ENCODE measurements at regions not wholly inside any gene's neighbourhood (a gene's known extent, or its start where the extent isn't known, plus 50 kb on each side); places are given as distances from the start of the nearest gene placed in this dataset.

DNA sequence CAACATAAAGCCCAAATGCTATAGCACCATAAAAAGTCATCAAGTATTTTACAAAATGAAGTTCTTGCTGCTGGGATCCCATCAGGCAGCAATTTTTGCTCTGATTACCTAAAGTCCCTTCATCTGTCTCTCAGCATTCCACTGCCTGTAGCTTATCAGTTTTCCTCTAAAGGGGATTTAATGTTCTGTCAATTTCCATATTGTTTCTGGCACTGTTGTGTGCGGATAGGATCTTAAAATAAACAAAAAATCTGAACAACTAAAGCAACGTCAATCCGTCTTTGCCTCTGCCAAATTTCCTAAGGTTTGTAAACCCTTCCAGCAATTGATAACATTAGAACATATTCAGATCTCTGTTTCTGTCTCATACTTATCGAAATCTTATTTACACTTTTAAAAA is 1126.3 kb upstream of the RAG2 start (continued):
- TF ChIP-seq, protein P1, sequence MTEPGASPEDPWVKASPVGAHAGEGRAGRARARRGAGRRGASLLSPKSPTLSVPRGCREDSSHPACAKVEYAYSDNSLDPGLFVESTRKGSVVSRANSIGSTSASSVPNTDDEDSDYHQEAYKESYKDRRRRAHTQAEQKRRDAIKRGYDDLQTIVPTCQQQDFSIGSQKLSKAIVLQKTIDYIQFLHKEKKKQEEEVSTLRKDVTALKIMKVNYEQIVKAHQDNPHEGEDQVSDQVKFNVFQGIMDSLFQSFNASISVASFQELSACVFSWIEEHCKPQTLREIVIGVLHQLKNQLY (CRISPR knock-in tag; IDR thresholded peaks at IDR 0.05), result no peak
- TF ChIP-seq OVOL2 (CRISPR knock-in tag; IDR thresholded peaks at IDR 0.05; ENCODE audit: borderline replicate concordance) (no peak), NR3C1 (CRISPR knock-in tag; conservative IDR thresholded peaks at IDR 0.05; ENCODE audit: low read depth) (no peak), ZNF317 (CRISPR knock-in tag; IDR thresholded peaks at IDR 0.05; ENCODE audit: borderline replicate concordance, low read depth) (no peak), ZNF263 (CRISPR knock-in tag; IDR thresholded peaks at IDR 0.05; ENCODE audit: low read depth) (no peak), CREM (CRISPR knock-in tag; IDR thresholded peaks at IDR 0.05) (no peak)
- TF ChIP-seq, protein P2, sequence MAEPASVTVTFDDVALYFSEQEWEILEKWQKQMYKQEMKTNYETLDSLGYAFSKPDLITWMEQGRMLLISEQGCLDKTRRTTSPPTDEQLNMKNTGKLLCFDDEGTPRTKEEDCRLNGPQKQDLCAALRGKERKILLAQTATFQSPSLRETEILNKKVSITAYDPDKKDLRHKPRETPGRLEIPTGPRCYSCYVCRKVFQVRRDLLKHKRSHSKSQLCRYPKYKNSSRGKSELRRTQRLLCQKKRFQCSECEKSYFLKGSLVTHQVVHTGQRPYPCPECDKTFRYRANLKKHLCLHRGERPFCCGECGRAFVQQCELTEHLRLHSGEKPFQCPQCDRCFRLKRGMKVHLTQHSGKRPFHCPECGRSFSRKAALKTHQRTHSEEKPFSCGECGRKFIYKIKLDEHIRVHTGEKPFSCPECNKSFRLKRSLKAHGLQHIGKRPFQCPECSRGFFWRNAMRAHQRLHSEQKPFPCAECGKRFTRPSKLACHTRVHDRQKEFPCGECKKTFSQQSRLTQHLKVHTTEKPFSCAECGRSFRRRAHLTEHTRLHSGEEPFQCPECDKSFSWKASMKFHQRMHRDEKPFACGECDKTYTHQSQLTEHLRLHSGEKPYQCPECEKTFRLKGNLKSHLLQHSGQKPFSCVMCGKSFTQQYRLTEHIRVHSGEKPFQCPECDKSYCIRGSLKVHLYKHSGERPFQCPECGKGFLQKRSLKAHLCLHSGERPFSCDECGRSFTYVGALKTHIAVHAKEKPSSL (CRISPR knock-in tag; conservative IDR thresholded peaks at IDR 0.05), result no peak

DNA sequence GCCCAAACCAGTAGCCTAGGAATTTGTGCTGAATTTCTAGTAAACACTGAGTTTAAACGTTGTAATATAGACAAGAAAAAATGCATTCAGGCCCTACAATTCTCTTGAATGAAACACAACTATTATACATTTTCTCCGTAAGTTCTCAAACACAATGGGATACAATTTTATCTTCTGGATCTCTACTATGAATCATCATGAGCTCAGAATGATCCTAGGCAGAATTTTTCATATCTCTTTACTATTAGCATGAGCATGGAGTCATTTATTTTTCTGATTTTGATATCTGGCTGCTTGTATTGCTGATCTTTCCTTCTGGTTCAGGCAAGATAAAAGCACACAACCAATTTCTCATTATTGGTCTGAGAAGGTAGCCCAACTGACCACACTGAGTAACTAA is 1123.4 kb upstream of the RAG2 start:
- TF ChIP-seq, protein P3, sequence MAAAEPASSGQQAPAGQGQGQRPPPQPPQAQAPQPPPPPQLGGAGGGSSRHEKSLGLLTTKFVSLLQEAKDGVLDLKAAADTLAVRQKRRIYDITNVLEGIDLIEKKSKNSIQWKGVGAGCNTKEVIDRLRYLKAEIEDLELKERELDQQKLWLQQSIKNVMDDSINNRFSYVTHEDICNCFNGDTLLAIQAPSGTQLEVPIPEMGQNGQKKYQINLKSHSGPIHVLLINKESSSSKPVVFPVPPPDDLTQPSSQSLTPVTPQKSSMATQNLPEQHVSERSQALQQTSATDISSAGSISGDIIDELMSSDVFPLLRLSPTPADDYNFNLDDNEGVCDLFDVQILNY (CRISPR knock-in tag; IDR thresholded peaks at IDR 0.05), result no peak
- TF ChIP-seq, protein P4, sequence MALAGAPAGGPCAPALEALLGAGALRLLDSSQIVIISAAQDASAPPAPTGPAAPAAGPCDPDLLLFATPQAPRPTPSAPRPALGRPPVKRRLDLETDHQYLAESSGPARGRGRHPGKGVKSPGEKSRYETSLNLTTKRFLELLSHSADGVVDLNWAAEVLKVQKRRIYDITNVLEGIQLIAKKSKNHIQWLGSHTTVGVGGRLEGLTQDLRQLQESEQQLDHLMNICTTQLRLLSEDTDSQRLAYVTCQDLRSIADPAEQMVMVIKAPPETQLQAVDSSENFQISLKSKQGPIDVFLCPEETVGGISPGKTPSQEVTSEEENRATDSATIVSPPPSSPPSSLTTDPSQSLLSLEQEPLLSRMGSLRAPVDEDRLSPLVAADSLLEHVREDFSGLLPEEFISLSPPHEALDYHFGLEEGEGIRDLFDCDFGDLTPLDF (CRISPR knock-in tag; IDR thresholded peaks at IDR 0.05), result no peak
- TF ChIP-seq, protein P5, sequence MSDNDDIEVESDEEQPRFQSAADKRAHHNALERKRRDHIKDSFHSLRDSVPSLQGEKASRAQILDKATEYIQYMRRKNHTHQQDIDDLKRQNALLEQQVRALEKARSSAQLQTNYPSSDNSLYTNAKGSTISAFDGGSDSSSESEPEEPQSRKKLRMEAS (CRISPR knock-in tag; IDR thresholded peaks at IDR 0.05), result no peak
- TF ChIP-seq, protein P6, sequence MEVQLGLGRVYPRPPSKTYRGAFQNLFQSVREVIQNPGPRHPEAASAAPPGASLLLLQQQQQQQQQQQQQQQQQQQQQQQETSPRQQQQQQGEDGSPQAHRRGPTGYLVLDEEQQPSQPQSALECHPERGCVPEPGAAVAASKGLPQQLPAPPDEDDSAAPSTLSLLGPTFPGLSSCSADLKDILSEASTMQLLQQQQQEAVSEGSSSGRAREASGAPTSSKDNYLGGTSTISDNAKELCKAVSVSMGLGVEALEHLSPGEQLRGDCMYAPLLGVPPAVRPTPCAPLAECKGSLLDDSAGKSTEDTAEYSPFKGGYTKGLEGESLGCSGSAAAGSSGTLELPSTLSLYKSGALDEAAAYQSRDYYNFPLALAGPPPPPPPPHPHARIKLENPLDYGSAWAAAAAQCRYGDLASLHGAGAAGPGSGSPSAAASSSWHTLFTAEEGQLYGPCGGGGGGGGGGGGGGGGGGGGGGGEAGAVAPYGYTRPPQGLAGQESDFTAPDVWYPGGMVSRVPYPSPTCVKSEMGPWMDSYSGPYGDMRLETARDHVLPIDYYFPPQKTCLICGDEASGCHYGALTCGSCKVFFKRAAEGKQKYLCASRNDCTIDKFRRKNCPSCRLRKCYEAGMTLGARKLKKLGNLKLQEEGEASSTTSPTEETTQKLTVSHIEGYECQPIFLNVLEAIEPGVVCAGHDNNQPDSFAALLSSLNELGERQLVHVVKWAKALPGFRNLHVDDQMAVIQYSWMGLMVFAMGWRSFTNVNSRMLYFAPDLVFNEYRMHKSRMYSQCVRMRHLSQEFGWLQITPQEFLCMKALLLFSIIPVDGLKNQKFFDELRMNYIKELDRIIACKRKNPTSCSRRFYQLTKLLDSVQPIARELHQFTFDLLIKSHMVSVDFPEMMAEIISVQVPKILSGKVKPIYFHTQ (CRISPR knock-in tag; IDR thresholded peaks at IDR 0.05), result no peak
- no peak for ATAC-seq
- no peak for DNase-seq (ENCODE audit: low spot score)
- ChIA-PET CTCF (no interaction called here), POLR2A (no interaction called here)
- no peaks in the 10 kb centered on the region for H3K4me1 Mint-ChIP-seq
- H3K9me3 Mint-ChIP-seq, result peaks cover 71% of the 10 kb centered on the region
- H3K27me3 Mint-ChIP-seq (ENCODE audit: low read depth), result 0 out of 2 replicates have a peak, but pooled peaks cover 3% of the 10 kb centered on the region
- no peak overlapping the region for H3K27ac Mint-ChIP-seq
- H3K36me3 Mint-ChIP-seq, result peaks cover 46% of the 10 kb centered on the region
- no peak overlapping the region for H3K4me3 Mint-ChIP-seq

DNA sequence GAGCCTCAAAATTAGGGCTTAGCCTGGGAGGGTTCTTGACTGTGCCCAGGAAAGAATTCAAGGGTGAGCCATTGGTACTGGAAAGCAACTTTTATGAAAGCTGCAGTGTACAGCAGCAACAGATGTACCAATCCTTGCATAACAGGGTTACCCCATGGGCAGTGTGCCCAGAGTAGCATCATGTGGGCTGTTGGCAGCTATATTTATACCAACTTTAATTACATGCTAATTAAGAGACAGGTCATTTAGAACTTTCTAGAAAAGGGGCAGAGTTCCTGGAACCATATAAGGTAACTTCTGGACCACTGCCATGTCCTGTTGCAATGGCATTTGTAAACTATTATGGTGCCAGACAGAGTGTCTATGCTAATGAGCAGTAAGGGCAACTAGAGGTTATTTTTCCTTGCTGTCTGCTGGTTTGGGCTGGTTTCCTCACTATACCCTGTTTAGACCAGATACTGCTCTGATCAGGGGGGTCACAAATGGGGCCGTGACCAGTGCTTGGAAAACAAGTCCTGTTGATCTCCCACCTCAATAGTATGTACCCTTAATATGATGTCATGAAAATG is 1120.5 kb upstream of the RAG2 start:
- CTCF ChIA-PET, result no interaction called here
- Mint-ChIP-seq H3K9me3 (peaks cover 65% of the 10 kb centered on the region), H3K4me1 (no peaks in the 10 kb centered on the region), H3K4me3 (no peak overlapping the region), H3K36me3 (peaks cover 40% of the 10 kb centered on the region), H3K27me3 (ENCODE audit: low read depth) (0 out of 2 replicates have a peak, but pooled peaks cover 3% of the 10 kb centered on the region), H3K27ac (no peak overlapping the region)
- DNase-seq (ENCODE audit: low spot score) (no peak), ATAC-seq (no peak)
- POLR2A ChIA-PET, result no interaction called here
- TF ChIP-seq, protein P7, sequence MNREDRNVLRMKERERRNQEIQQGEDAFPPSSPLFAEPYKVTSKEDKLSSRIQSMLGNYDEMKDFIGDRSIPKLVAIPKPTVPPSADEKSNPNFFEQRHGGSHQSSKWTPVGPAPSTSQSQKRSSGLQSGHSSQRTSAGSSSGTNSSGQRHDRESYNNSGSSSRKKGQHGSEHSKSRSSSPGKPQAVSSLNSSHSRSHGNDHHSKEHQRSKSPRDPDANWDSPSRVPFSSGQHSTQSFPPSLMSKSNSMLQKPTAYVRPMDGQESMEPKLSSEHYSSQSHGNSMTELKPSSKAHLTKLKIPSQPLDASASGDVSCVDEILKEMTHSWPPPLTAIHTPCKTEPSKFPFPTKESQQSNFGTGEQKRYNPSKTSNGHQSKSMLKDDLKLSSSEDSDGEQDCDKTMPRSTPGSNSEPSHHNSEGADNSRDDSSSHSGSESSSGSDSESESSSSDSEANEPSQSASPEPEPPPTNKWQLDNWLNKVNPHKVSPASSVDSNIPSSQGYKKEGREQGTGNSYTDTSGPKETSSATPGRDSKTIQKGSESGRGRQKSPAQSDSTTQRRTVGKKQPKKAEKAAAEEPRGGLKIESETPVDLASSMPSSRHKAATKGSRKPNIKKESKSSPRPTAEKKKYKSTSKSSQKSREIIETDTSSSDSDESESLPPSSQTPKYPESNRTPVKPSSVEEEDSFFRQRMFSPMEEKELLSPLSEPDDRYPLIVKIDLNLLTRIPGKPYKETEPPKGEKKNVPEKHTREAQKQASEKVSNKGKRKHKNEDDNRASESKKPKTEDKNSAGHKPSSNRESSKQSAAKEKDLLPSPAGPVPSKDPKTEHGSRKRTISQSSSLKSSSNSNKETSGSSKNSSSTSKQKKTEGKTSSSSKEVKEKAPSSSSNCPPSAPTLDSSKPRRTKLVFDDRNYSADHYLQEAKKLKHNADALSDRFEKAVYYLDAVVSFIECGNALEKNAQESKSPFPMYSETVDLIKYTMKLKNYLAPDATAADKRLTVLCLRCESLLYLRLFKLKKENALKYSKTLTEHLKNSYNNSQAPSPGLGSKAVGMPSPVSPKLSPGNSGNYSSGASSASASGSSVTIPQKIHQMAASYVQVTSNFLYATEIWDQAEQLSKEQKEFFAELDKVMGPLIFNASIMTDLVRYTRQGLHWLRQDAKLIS (CRISPR knock-in tag; IDR thresholded peaks at IDR 0.05; ENCODE audit: borderline replicate concordance), result no peak
- TF ChIP-seq TP53 (CRISPR knock-in tag; IDR thresholded peaks at IDR 0.05) (no peak), GTF2I (CRISPR knock-in tag; conservative IDR thresholded peaks at IDR 0.05) (no peak)
- TF ChIP-seq, protein P8, sequence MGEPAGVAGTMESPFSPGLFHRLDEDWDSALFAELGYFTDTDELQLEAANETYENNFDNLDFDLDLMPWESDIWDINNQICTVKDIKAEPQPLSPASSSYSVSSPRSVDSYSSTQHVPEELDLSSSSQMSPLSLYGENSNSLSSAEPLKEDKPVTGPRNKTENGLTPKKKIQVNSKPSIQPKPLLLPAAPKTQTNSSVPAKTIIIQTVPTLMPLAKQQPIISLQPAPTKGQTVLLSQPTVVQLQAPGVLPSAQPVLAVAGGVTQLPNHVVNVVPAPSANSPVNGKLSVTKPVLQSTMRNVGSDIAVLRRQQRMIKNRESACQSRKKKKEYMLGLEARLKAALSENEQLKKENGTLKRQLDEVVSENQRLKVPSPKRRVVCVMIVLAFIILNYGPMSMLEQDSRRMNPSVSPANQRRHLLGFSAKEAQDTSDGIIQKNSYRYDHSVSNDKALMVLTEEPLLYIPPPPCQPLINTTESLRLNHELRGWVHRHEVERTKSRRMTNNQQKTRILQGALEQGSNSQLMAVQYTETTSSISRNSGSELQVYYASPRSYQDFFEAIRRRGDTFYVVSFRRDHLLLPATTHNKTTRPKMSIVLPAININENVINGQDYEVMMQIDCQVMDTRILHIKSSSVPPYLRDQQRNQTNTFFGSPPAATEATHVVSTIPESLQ (CRISPR knock-in tag; IDR thresholded peaks at IDR 0.05), result no peak

All from WTC11 (cell line).